IPS-NIHi7 (cell line): ENCODE measurements at regions not wholly inside any gene's neighbourhood (a gene's known extent, or its start where the extent isn't known, plus 50 kb on each side); places are given as distances from the start of the nearest gene placed in this dataset.
"Not testable (repeated sequence)": the region's sequence is repeated elsewhere in the genome, so short reads cannot be mapped to it uniquely, and the experiment has no call there.

Source experiments
- DNase-seq: peaks from one replicate; pipeline ENCODE4 v3.0.0; 2012; ENCODE audit warnings: mixed read lengths; ENCODE audit errors: extremely low spot score

DNA sequence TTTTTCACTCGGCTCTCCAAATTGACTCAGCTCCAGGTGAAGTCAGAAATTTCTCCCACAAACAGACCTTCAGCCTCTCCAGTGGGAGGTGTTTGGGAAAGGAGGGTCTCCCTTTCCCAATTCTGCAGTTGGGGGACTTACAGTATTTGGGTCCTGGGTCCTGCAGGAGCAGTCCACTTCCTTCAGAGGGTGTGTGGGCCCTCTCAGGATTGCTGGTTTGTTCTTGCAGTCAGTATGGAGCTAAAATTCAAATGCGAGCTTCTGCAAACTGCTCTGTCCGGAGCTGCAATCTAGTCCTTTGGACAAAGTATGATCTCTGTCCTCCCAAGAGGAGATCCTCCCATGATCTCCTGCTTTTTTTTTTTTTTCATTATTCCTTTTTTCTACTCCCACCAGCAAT, 87.9 kb upstream of the MSTN start:
- no peak for DNase-seq

DNA sequence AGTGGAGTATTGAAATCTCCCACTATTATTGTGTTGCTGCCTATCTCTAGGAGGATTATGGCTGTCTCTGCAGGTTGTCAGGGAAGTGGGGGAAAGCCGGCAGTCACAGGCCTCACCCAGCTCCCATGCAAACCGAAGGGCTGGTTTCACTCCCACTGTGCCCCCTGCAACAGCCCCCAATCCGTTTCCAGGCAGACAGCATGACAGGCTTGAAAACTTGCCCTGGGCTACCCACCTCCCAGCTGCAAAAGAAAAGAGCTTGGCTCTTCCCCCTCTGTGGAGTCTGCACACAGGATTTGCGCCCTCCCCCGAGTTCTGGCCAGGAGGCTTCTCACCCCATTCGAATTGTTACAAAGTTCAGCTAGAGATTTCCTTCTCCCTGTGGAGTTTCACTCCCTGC, 87.4 kb upstream of the MSTN start:
- peak; percentile 10 for DNase-seq

- no peak for DNase-seq
Observed at GRCh38 chr2:190149200-190149599, 86.7 kb upstream of the MSTN start.

DNA sequence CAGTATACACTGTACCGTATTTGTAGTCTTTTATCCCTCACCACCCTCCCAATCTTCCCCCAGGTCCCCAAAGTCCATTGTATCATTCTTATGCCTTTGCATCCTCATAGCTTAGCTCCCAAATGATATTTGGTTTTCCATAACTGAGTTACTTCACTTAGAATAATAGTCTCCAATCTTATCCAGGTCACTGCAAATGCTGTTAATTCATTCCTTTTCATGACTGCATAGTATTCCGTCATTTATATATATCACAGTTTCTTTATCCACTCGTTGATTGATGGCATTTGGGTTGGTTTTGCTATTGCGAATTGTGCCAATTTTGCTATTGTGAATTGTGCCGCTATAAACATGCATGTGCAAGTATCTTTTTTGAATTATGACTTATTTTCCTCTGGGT, 83.6 kb upstream of the MSTN start:
- not testable (repeated sequence) for DNase-seq

DNA sequence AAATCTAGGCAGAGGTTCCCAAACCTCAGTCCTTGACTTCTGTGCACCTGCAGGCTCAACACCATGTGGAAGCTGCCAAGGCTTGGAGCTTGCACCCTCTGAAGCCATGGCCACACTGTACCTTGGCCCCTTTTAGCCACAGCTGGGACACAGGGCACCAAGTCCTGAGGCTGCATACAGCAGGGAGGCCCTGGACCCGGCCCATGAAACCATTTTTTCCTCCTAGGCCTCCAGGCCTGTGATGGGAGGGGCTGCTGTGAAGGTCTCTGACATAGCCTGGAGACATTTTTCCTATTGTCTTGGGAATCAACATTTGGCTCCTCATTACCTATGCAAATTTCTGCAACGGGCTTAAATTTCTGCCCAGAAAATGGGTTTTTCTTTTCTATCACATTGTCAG, 77.9 kb upstream of the MSTN start:
- DNase-seq, result not testable (repeated sequence)

DNA sequence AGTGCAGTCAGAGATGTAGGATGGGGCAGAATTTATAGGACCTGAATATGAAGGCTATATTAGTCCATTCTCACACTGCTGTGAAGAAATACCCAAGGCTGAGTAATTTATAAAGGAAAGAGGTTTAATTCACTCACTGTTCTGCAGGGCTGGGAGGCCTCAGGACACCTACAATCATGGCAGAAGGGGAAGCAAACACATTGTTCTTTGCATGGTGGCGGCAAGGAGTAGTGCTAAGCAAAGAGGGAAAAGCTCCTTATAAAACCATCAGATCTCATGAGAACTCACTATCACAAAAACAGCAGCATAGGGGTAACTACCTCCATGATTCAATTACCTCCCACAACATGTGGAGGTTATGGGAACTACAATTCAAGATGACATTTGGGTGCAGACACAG, 76.8 kb upstream of the MSTN start:
- no peak for DNase-seq

DNA sequence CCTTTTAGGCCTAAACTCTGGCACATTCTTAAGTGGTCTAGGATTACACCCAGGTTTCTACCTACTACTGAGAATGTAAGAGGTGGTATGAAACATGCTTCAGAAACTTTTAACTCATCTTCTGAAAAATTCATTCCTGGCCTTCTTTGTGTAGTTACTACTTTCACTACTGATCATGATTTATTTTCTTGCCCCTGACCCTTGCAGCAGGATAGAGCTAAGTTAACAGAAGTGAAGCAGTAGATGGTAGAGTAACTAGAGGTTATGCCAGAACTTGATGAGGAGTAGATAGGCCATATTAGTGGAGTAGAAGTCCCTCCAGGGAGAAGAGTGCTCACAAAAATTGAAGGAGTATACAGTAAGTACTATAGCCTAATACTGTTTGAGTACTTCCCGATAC, 75.5 kb upstream of the MSTN start:
- DNase-seq, result no peak

DNA sequence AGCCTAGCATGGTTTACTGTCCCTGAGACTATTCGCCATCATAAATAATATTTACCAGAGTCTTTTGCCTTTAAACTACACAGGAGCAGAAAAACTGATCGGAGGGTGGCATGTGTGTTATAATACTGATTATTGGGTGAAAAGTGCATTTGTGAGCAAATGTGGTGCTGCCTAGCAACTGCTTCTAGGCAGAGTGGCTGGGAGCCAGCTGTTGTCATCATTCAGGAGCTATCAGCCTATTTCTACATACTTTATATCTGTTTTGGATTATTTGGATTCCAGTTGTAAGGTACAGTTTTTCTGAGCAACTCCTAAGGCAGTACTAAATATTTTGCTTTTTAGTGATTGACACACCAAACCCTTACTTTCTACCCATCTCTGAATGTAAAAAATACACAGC, 75.0 kb upstream of the MSTN start:
- DNase-seq, result no peak

DNA sequence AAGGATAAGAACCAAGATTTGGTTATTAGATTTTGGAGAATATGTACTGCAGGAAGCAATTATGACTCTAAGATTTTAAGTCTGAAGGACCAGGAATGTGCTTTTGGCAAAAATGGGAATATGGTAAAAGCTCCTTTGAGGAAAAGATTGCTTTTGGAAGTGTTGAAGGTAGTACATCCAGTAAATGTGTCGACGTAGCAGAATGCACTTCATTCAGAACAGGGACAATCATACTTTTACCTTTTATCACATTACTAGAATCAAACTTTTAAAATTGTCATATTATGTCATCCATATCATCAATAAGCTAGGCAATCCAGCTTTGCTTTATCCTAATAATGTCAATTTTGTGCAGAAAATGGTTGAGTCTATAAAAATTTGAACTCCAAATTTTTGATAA, 74.3 kb upstream of the MSTN start:
- no peak for DNase-seq

DNA sequence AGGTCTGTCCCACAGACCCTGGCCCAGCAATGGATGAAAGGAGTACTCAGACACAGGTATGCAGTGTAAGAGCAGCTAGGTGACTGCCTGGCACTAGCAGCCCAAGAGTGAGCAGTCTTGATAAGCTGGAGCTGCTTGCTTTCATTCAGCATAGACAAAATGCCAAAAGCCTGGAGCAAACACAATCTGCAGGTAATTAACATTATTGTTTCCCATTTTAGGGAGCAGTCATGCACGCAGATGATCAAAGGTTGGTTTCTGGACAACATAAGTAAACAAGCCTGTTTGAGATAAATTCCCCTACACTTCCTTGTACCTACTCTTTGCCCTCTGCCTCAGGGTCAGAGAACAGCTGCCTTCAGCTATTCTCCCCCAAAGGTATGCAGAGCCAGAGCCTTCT, 73.7 kb upstream of the MSTN start:
- DNase-seq, result no peak

GRCh38 chr2:190129421-190130199, 67.1 kb upstream of the MSTN start:
- DNase-seq, result no peak

DNA sequence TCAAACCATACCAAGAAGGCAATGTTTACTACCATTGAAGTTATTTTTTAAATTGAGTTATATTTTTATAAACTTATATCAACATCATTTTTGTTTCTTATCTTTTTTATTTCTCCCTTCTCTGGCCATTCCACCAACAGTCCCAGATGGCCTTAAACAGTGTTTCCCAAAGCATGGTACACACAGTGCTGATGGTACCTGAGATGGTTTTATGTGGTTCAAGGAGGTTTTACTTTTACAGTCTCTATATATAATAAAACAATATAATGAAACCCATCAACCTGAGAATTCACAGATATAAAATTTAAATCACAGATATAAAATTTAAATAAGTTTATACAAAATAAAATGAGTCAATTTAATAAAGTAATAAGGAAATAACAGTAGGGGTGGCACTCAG, 65.1 kb upstream of the MSTN start:
- DNase-seq, result no peak

DNA sequence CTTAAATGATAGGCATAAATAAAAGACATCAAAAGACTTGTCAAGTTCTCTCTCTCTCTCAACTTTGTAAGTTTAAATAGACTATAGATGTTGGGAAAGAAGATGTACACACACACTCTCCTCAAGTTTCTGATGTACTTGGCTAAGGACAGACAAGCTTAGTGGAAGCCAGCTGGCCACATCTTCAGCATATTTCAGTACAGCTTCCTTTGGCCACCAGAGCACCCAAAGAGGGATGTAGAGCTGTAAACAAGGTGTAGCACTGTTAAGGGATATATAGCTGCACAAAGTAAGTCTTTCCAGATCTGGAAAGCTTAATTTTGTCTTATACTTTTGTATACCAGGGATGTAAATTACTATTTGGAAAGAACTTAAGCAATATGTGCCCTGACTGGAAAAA, 64.3 kb upstream of the MSTN start:
- DNase-seq, result no peak

- DNase-seq, result no peak
Observed at GRCh38 chr2:190123956-190124355, 61.4 kb upstream of the MSTN start.

GRCh38 chr2:190121971-190122370, 59.4 kb upstream of the MSTN start:
- peak; percentile 39 for DNase-seq

DNA sequence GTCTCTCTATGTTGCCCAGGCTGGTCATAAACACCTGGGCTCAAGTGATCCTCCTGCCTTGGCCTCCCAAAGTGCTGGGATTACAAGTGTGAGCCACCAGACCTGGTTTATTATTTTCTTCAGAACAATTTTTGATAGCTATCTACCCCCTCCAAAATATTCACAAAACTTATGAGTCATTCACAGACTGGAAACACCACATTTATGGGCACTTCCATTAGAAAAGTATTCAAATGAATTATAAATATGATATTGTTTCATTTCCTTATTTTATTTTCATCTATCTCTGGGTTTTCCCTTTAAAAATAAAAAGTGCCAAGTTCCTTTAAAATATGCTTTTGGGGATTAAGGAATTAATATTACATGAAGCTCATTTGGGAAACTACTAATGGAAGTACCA, 58.8 kb upstream of the MSTN start:
- DNase-seq, result no peak

GRCh38 chr2:190119923-190120590, 57.5 kb upstream of the MSTN start:
- no peak for DNase-seq

DNA sequence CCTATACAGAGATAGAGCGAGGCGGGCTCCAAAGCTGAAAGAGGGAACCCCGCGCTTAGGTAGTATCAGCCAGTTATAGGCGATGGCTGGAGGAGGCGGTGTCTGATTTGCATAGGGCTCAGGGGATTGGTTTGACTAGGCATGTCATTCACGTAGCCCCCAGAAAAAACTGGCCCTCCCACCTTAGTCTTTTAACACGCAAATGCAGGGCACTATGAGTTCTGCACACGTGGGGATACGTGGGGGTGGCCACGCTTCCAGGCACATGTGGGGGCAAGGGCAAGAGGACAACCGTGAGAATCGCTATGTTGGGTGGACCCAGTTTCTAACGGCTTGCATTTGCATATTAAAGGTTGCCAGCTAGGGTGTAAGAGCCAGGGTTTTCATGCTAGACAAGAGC, 56.7 kb upstream of the MSTN start:
- peak; percentile 57 for DNase-seq

- DNase-seq, result no peak
Observed at GRCh38 chr2:190117305-190117704, 54.8 kb upstream of the MSTN start.

GRCh38 chr2:190113000-190113399, 50.5 kb upstream of the MSTN start:
- no peak for DNase-seq
